ENCODE measurements at regions not wholly inside any gene's neighbourhood (a gene's known extent, or its start where the extent isn't known, plus 50 kb on each side); places are given as distances from the start of the nearest gene placed in this dataset.

GRCh38 chr9:16976427-16976826, 106.0 kb upstream of the BNC2 start:
- TF ChIP-seq, protein P1, sequence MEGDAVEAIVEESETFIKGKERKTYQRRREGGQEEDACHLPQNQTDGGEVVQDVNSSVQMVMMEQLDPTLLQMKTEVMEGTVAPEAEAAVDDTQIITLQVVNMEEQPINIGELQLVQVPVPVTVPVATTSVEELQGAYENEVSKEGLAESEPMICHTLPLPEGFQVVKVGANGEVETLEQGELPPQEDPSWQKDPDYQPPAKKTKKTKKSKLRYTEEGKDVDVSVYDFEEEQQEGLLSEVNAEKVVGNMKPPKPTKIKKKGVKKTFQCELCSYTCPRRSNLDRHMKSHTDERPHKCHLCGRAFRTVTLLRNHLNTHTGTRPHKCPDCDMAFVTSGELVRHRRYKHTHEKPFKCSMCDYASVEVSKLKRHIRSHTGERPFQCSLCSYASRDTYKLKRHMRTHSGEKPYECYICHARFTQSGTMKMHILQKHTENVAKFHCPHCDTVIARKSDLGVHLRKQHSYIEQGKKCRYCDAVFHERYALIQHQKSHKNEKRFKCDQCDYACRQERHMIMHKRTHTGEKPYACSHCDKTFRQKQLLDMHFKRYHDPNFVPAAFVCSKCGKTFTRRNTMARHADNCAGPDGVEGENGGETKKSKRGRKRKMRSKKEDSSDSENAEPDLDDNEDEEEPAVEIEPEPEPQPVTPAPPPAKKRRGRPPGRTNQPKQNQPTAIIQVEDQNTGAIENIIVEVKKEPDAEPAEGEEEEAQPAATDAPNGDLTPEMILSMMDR (IDR thresholded peaks at IDR 0.05; ENCODE audit: insufficient read depth in 1 of 2, low read depth in 1 of 2, low read length in 1 of 2, severe bottlenecking in 1 of 2, unreplicated experiment in 1 of 2), result no peak
- BruUV-seq (replicated peaks), result no TSS peak
- no peak for DNase-seq
- Histone ChIP-seq H3K27me3 (replicated peaks; ENCODE audit: control insufficient read depth, insufficient read depth, low read length) (no peaks in the 10 kb centered on the region), H3K9me3 (no peaks in the 10 kb centered on the region), H3K36me3 (ENCODE audit: control insufficient read depth, insufficient read depth, low read length) (no peaks in the 10 kb centered on the region), H3K4me3 (ENCODE audit: low read depth, low read length) (no peak overlapping the region), H3K4me1 (no peaks in the 10 kb centered on the region)
- no peaks in the 10 kb centered on the region for H3K27me3 Mint-ChIP-seq (ENCODE audit: insufficient read depth, unreplicated experiment)
- H3K4me3 Mint-ChIP-seq (ENCODE audit: unreplicated experiment), result no peak overlapping the region
- peaks cover 11% of the 10 kb centered on the region for H3K9me3 Mint-ChIP-seq (ENCODE audit: unreplicated experiment)
- no peaks in the 10 kb centered on the region for H3K36me3 Mint-ChIP-seq (ENCODE audit: insufficient read depth, unreplicated experiment)
- intact Hi-C loops (cut with micrococcal nuclease; ENCODE audit: unreplicated experiment), result no loop called here
- ChIA-PET POLR2A (no interaction called here), CTCF (no interaction called here)
- no peak overlapping the region for H3K27ac Mint-ChIP-seq (ENCODE audit: unreplicated experiment)
- H3K4me1 Mint-ChIP-seq (ENCODE audit: low read depth, unreplicated experiment), result no peaks in the 10 kb centered on the region

DNA sequence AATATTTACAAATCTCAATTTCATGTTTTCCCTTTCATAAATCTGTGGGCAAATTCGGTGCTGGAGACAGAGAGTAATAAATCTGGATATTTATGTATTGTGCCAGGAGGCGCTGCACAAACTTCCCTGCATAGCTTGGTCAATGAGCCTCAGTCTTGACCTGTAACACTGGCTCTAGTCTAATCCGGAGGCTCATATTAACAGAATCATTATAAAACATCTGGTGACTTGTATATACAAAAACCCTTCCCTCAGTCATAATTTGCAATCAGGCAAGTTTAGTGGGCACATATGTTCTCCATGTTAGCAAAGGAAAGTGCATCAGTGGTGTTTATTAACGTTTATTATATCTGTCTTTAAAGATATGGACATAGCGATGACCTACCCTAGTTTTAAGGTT, 104.0 kb upstream of the BNC2 start:
- Mint-ChIP-seq H3K4me1 (ENCODE audit: low read depth, unreplicated experiment) (no peaks in the 10 kb centered on the region), H3K9me3 (ENCODE audit: unreplicated experiment) (peaks cover 11% of the 10 kb centered on the region), H3K4me3 (ENCODE audit: unreplicated experiment) (no peak overlapping the region), H3K27ac (ENCODE audit: unreplicated experiment) (no peak overlapping the region), H3K27me3 (ENCODE audit: insufficient read depth, unreplicated experiment) (no peaks in the 10 kb centered on the region), H3K36me3 (ENCODE audit: insufficient read depth, unreplicated experiment) (no peaks in the 10 kb centered on the region)
- CTCF ChIA-PET, result no interaction called here
- intact Hi-C loops (cut with micrococcal nuclease; ENCODE audit: unreplicated experiment), result no loop called here
- Histone ChIP-seq H3K9me3 (no peaks in the 10 kb centered on the region), H3K36me3 (ENCODE audit: control insufficient read depth, insufficient read depth, low read length) (no peaks in the 10 kb centered on the region), H3K27me3 (replicated peaks; ENCODE audit: control insufficient read depth, insufficient read depth, low read length) (no peaks in the 10 kb centered on the region), H3K4me1 (no peaks in the 10 kb centered on the region), H3K4me3 (ENCODE audit: low read depth, low read length) (no peak overlapping the region)
- no peak for DNase-seq
- POLR2A ChIA-PET, result no interaction called here
- TF ChIP-seq, protein P1 (IDR thresholded peaks at IDR 0.05; ENCODE audit: insufficient read depth in 1 of 2, low read depth in 1 of 2, low read length in 1 of 2, severe bottlenecking in 1 of 2, unreplicated experiment in 1 of 2), result no peak
- BruUV-seq (replicated peaks), result no TSS peak

DNA sequence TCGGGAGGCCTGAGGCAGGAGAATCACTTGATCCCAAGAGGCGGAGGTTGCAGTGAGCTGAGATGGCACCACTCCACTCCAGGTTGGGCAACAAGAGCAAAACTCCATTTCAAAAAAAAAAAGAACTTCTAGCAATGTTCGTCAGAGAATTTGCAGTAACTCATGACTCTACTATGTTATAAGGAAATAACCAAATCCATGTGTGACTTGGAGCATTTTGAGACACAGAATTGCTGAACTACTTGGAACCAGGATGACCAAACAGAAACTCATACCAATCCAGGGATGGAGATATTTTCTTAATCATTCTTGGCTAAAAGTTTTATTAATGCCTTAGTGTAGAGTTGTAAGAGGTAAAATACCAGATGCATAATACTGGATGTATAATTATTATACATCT, 99.9 kb upstream of the BNC2 start:
- no peaks in the 10 kb centered on the region for H3K36me3 ChIP-seq (ENCODE audit: control insufficient read depth, insufficient read depth, low read length)
- H3K4me1 ChIP-seq, result no peaks in the 10 kb centered on the region
- Mint-ChIP-seq H3K9me3 (ENCODE audit: unreplicated experiment) (peaks cover 11% of the 10 kb centered on the region), H3K27ac (ENCODE audit: unreplicated experiment) (no peak overlapping the region), H3K36me3 (ENCODE audit: insufficient read depth, unreplicated experiment) (no peaks in the 10 kb centered on the region), H3K4me1 (ENCODE audit: low read depth, unreplicated experiment) (no peaks in the 10 kb centered on the region), H3K4me3 (ENCODE audit: unreplicated experiment) (no peak overlapping the region), H3K27me3 (ENCODE audit: insufficient read depth, unreplicated experiment) (no peaks in the 10 kb centered on the region)
- no peak for DNase-seq
- H3K9me3 ChIP-seq, result no peaks in the 10 kb centered on the region
- H3K27me3 ChIP-seq (replicated peaks; ENCODE audit: control insufficient read depth, insufficient read depth, low read length), result no peaks in the 10 kb centered on the region
- ChIA-PET CTCF (no interaction called here), POLR2A (no interaction called here)
- no peak overlapping the region for H3K4me3 ChIP-seq (ENCODE audit: low read depth, low read length)
- intact Hi-C loops (cut with micrococcal nuclease; ENCODE audit: unreplicated experiment), result no loop called here
- TF ChIP-seq, protein P1 (IDR thresholded peaks at IDR 0.05; ENCODE audit: insufficient read depth in 1 of 2, low read depth in 1 of 2, low read length in 1 of 2, severe bottlenecking in 1 of 2, unreplicated experiment in 1 of 2), result no peak
- BruUV-seq (replicated peaks), result no TSS peak

Measured in Caco-2 (cell line).